ENCODE measurements at regions not wholly inside any gene's neighbourhood (a gene's known extent, or its start where the extent isn't known, plus 50 kb on each side); places are given as distances from the start of the nearest gene placed in this dataset.
"Not testable (repeated sequence)": the region's sequence is repeated elsewhere in the genome, so short reads cannot be mapped to it uniquely, and the experiment has no call there.

- DNase-seq, result peak; percentile 69
- H3K36me3 Mint-ChIP-seq (ENCODE audit: low read depth); H3K9me3 Mint-ChIP-seq; H3K4me1 Mint-ChIP-seq (ENCODE audit: low read depth): not testable (repeated sequence)
- peak overlapping the region; percentile 11 for H3K27ac Mint-ChIP-seq
- peaks cover 33% of the 10 kb centered on the region for H3K27me3 Mint-ChIP-seq
- H3K4me3 Mint-ChIP-seq, result peak overlapping the region; percentile 62
These were observed 58.9 kb downstream of the GOLGA6L7 start for GRCh38 chr15:28789401-28790114.

DNA sequence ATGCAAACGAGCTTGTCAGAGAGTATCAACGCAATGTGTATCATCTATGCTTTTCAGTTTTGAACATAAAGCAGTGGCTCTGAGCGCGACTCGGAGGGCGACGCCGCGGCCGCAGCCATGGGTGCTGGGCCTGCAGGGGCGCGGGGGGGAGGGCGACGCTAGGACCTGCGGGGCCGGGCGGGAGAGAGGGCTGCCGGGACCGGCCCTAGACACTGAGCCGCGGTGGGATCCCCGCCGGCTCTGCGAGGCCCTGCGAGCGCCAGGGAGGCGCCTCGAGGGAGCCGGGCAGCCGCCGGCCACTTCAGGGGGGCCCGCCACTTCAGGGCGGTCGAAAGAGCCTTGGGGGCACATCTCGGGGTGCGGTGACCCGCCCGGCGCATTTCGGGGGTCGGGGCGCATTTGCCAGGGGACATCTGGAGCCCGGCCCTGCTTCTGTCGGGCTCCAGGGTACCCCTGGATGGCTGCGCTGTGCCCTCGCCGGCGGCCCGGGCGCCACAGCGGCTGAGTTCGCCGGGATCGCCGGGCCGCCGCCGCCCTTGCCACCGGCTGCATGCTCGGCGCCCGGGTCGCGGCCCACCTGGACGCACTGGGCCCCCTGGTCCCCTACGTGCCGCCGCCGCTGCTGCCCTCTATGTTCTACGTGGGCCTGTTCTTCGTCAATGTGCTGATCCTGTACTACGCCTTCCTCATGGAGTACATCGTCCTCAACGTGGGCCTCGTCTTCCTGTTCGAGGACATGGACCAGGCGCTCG lies 59.6 kb downstream of the GOLGA6L7 start:
- H3K36me3 Mint-ChIP-seq (ENCODE audit: low read depth); H3K9me3 Mint-ChIP-seq; H3K4me1 Mint-ChIP-seq (ENCODE audit: low read depth); H3K27ac Mint-ChIP-seq: not testable (repeated sequence)
- Mint-ChIP-seq H3K27me3 (peaks cover 33% of the 10 kb centered on the region), H3K4me3 (peak overlapping the region; percentile 62)
- peak; percentile 38 for DNase-seq

DNA sequence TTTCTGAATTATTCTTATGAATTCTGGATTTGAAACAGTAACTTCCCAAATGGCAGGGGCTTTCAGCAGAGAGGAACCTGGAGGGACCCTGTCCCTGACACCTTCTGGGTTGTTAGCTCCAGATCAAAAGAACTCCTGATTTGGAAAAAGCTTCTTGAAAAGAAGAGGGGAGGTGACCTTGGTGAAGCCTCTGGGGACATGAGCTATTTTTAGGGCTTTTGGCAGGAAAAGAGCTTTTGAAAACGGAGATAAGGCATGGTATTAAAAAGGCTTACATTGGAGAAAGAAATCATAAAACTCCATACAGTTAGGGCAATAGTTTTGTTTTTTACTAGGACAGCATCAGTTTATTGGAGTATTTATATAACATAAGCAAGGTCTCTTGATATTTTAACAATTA lies 60.3 kb downstream of the GOLGA6L7 start:
- H3K27ac Mint-ChIP-seq; H3K4me3 Mint-ChIP-seq; DNase-seq; H3K36me3 Mint-ChIP-seq (ENCODE audit: low read depth); H3K4me1 Mint-ChIP-seq (ENCODE audit: low read depth); H3K9me3 Mint-ChIP-seq: not testable (repeated sequence)
- peaks cover 31% of the 10 kb centered on the region for H3K27me3 Mint-ChIP-seq

DNA sequence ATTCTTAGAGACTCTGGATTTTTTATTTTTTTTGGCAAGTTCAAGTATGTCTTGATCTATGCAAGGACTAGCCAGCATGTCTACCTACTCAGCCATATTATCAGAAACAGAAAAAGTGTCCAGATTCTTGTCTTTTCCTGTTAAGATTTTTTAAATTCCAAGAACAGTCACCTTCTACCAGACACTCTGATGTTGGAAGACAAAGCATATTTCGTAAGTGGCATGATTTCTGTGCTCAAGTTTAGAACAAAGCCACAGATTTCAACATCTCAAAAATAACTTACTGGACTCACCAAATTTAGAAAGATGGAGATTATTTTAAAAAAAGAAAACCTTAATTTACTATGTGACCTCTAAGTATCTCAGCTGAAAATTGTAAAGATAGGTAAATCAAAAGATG lies 61.9 kb downstream of the GOLGA6L7 start:
- peaks cover 6% of the 10 kb centered on the region for H3K4me1 Mint-ChIP-seq (ENCODE audit: low read depth)
- H3K27ac Mint-ChIP-seq, result no peak overlapping the region
- H3K4me3 Mint-ChIP-seq, result no peak overlapping the region
- H3K9me3 Mint-ChIP-seq, result no peaks in the 10 kb centered on the region
- H3K36me3 Mint-ChIP-seq (ENCODE audit: low read depth), result no peaks in the 10 kb centered on the region
- DNase-seq, result no peak
- H3K27me3 Mint-ChIP-seq, result peaks cover 24% of the 10 kb centered on the region

DNA sequence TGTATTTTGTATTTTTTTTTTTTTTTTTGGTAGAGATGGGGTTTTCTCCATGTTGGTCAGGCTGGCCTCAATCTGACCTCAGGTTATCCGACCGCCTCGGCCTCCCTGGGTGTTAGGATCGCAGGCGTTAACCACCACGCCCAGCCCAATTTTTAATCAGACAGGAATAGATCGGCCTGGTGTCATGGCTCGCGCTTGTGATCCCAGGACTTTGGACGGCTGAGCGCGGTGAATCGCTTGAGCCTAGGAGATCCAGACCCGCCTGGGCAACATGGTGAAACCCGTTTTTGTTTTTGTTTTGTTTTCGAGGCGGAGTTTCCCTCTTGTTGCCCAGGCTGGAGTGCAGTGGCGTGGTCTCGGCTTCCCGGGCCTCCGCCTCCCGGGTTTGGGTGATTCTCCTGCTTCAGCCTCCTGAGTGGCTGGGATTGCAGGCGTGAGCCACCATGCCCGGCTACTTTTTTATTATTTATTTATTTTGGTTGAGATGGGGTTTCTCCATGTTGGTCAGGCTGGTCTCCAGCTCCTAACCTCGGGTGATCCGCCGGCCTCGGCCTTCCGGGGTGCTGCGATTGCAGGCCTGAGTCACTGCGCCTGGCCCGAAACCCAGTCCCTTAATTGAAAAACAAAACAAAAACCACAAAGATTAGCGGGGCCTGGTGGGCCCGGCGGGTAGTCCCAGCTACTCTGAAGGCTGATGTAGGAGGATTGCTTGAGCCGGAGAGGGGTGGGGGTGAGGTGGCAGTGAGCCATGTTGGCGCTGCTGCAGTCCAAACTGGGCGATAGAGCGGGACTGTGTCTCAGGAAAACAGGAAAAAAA lies 63.9 kb downstream of the GOLGA6L7 start:
- H3K4me3 Mint-ChIP-seq; H3K27ac Mint-ChIP-seq; DNase-seq; H3K9me3 Mint-ChIP-seq; H3K36me3 Mint-ChIP-seq (ENCODE audit: low read depth); H3K4me1 Mint-ChIP-seq (ENCODE audit: low read depth): not testable (repeated sequence)
- peaks cover 21% of the 10 kb centered on the region for H3K27me3 Mint-ChIP-seq

DNA sequence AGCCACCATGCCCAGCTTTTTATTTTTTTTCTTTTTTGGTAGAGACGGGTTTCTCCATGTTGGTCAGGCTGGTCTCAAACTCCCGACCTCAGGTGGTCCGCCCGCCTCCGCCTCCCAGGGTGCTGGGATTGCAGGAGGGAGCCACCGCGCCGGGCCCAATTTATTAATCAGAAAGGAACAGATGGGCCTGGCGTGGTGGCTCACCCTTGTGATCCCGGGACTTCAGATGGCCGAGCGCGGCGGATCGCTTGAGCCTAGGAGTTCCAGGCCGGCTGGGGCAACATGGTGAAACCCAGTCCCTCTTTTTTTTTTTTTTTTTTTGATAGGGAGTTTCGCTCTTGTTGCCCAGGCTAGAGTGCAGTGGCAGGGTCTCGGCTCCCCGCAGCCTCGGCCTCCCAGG lies 64.6 kb downstream of the GOLGA6L7 start:
- Mint-ChIP-seq H3K4me3 (no peak overlapping the region), H3K4me1 (ENCODE audit: low read depth) (no peaks in the 10 kb centered on the region), H3K27me3 (peaks cover 18% of the 10 kb centered on the region), H3K27ac (no peak overlapping the region), H3K36me3 (ENCODE audit: low read depth) (no peaks in the 10 kb centered on the region), H3K9me3 (no peaks in the 10 kb centered on the region)
- DNase-seq, result no peak

GRCh38 chr15:28783466-28783865 lies 65.0 kb downstream of the GOLGA6L7 start:
- Mint-ChIP-seq H3K27me3 (peaks cover 17% of the 10 kb centered on the region), H3K4me3 (no peak overlapping the region), H3K27ac (no peak overlapping the region), H3K9me3 (no peaks in the 10 kb centered on the region), H3K4me1 (ENCODE audit: low read depth) (no peaks in the 10 kb centered on the region), H3K36me3 (ENCODE audit: low read depth) (no peaks in the 10 kb centered on the region)
- DNase-seq, result no peak

DNA sequence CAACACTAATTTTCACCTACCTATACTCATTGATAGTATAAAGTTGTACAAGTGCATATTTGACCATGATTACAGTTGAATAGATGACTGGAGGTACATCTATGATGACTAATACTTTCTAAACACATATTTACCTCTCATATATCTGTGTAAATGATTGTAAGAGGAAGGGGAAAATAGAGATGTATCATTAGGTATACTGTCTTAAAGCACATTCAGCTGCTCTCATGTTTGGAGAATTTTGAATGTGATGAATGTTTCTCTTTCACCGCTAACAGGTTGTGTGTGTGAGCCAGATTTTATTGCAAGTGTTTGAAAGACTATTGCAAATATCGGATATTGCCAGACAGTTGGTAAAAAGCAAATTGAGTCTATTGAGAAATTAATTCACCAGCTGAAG lies 66.2 kb upstream of the GOLGA8M start:
- H3K4me3 Mint-ChIP-seq; H3K4me1 Mint-ChIP-seq (ENCODE audit: low read depth); H3K27me3 Mint-ChIP-seq; H3K36me3 Mint-ChIP-seq (ENCODE audit: low read depth); DNase-seq; H3K9me3 Mint-ChIP-seq; H3K27ac Mint-ChIP-seq: not testable (repeated sequence)

DNA sequence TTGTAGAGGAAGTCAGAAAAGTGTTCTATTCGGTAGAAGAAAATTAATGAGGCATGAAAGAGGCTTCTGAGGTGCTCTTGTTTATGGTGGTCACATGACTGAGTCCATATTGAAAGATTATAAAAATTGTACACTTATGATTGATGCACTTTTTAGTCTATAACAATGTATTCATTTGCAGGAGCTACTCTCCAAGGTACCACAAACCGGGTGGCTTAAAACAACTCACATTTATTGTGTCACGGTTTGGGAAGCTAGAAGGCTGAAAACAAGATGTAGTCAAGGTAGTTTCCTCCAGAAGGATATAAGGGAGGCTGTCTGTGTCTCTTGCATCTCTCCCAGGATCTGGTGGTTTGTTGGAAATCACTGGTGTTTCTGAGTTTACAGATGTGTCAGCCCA lies 60.6 kb upstream of the GOLGA8M start:
- H3K4me1 Mint-ChIP-seq (ENCODE audit: low read depth), result not testable (repeated sequence)

More for the DNA sequence above, 60.6 kb upstream of the GOLGA8M start:
- not testable (repeated sequence) for H3K9me3 Mint-ChIP-seq; H3K4me3 Mint-ChIP-seq; H3K27ac Mint-ChIP-seq; H3K36me3 Mint-ChIP-seq (ENCODE audit: low read depth); DNase-seq; H3K27me3 Mint-ChIP-seq
